HFF-Myc (cell line): ENCODE measurements at regions not wholly inside any gene's neighbourhood (a gene's known extent, or its start where the extent isn't known, plus 50 kb on each side); places are given as distances from the start of the nearest gene placed in this dataset.

ENCODE experiments used
- DNase-seq: peaks from one replicate; pipeline ENCODE4 v3.0.0-alpha.2; 2011; ENCODE audit warnings: low read depth; ENCODE audit errors: extremely low read depth
- H3K4me3 ChIP-seq: replicated peaks from 2 replicates; pipeline ENCODE4 v1.5.1; 2011; ENCODE audit warnings: low read depth, mild to moderate bottlenecking, control low read depth, low read length
- CTCF ChIP-seq: IDR thresholded peaks from 2 replicates; pipeline ENCODE4 v1.5.1; 2012; ENCODE audit warnings: mild to moderate bottlenecking, low read depth, low read length, control low read depth; ENCODE audit errors: missing control alignments

GRCh38 chr18:47566809-47567208 lies 315.3 kb upstream of the SKOR2 start:
- no peak for TF ChIP-seq CTCF
- no peak for DNase-seq
- H3K4me3 ChIP-seq, result no peak overlapping the region

GRCh38 chr18:47560723-47561715 lies 309.6 kb upstream of the SKOR2 start:
- no peak for TF ChIP-seq CTCF
- H3K4me3 ChIP-seq, result no peak overlapping the region
- no peak for DNase-seq

GRCh38 chr18:47558110-47558750 lies 306.8 kb upstream of the SKOR2 start:
- no peak for TF ChIP-seq CTCF
- H3K4me3 ChIP-seq, result no peak overlapping the region
- no peak for DNase-seq

- TF ChIP-seq CTCF, result no peak
- H3K4me3 ChIP-seq, result no peak overlapping the region
- DNase-seq, result no peak
These were observed 305.7 kb upstream of the SKOR2 start for GRCh38 chr18:47557160-47557559.

GRCh38 chr18:47552783-47553182 lies 301.3 kb upstream of the SKOR2 start:
- TF ChIP-seq CTCF, result no peak
- H3K4me3 ChIP-seq, result no peak overlapping the region
- no peak for DNase-seq

GRCh38 chr18:47550611-47551010 lies 299.2 kb upstream of the SKOR2 start:
- no peak overlapping the region for H3K4me3 ChIP-seq
- no peak for TF ChIP-seq CTCF
- DNase-seq, result no peak
